Liver (tissue), 3 donors: ENCODE measurements at regions not wholly inside any gene's neighbourhood (a gene's known extent, or its start where the extent isn't known, plus 50 kb on each side); places are given as distances from the start of the nearest gene placed in this dataset.
A peak's percentile ranks its signal among the peaks of the same experiment; 100 is the strongest.

Experiments
- ATF3 ChIP-seq: IDR thresholded peaks from 2 replicates; pipeline ENCODE4 v1.6.1; 2016; ENCODE audit warnings: antibody characterized with exemption
- CTCF ChIP-seq: fragments of 150-350 bp; IDR thresholded peaks from 2 replicates; pipeline ENCODE4 v1.5.1; 2017; ENCODE audit warnings: improper control_type of control experiment, low read depth, low read length; ENCODE audit not compliant: missing input control
- EGR1 ChIP-seq, 2 donors: IDR thresholded peaks; 2 replicates each; pipeline ENCODE4 v1.6.1; 2016 to 2018; ENCODE audit warnings: antibody characterized with exemption in 2 of 2, low read depth in 2 of 2
- HNF4A ChIP-seq, 2 donors: conservative IDR thresholded peaks; 2 replicates each; pipeline ENCODE4 v1.6.1; 2016; ENCODE audit warnings: antibody characterized with exemption in 2 of 2, mild to moderate bottlenecking in 2 of 2
- JUND ChIP-seq, 2 donors: IDR thresholded peaks; 2 replicates each; pipeline ENCODE4 v1.6.1; 2016; ENCODE audit warnings: antibody characterized with exemption in 2 of 2
- MAX ChIP-seq: IDR thresholded peaks from 2 replicates; pipeline ENCODE4 v1.6.1; 2016; ENCODE audit warnings: antibody characterized with exemption
- REST ChIP-seq: IDR thresholded peaks from 2 replicates; pipeline ENCODE4 v1.6.1; 2016; ENCODE audit warnings: antibody characterized with exemption, mild to moderate bottlenecking
- RXRA ChIP-seq, 2 donors: IDR thresholded peaks; 2 replicates each; pipeline ENCODE4 v1.6.1; 2017 to 2018; ENCODE audit warnings: antibody characterized with exemption in 2 of 2, mild to moderate bottlenecking in 1 of 2
- TAF1 ChIP-seq: conservative IDR thresholded peaks from 2 replicates; pipeline ENCODE4 v1.6.1; 2016; ENCODE audit warnings: antibody characterized with exemption, mild to moderate bottlenecking
- YY1 ChIP-seq: IDR thresholded peaks from 2 replicates; pipeline ENCODE4 v1.6.1; 2016; ENCODE audit warnings: antibody characterized with exemption, mild to moderate bottlenecking
- ZBTB33 ChIP-seq: IDR thresholded peaks from 2 replicates; pipeline ENCODE4 v1.6.1; 2016; ENCODE audit warnings: antibody characterized with exemption
- donor health status: healthy.
- donor health status: healthy.

- TF ChIP-seq REST (no peak), CTCF (no peak), RXRA (IDR thresholded peaks at IDR 0.05) (peak in 1 of 2 donors; percentile 37), EGR1 (IDR thresholded peaks at IDR 0.05; ENCODE audit: low read depth in 2 of 2) (no peak), TAF1 (no peak), ZBTB33 (no peak), MAX (no peak), YY1 (no peak), JUND (IDR thresholded peaks at IDR 0.05) (no peak), ATF3 (no peak), HNF4A (conservative IDR thresholded peaks at IDR 0.05) (peak in 1 of 2 donors; percentile 21)
Observed at GRCh38 chr2:111712361-111712760, 171.6 kb downstream of the ANAPC1 start.
